RWPE1 (cell line): ENCODE measurements at regions not wholly inside any gene's neighbourhood (a gene's known extent, or its start where the extent isn't known, plus 50 kb on each side); places are given as distances from the start of the nearest gene placed in this dataset.
A peak's percentile ranks its signal among the peaks of the same experiment; 100 is the strongest.

Source experiments
- CTCF ChIA-PET: fragments of 350-600 bp; sonication (Branson Sonifier 250); formaldehyde crosslinking; extraction: SDS; loops from one replicate; lab custom pipeline; 2021; lab: Yijun Ruan, JAX
- POLR2A ChIA-PET: fragments of 400-600 bp; formaldehyde crosslinking; extraction: SDS; loops from one replicate; lab custom pipeline; 2020; ENCODE audit warnings: antibody characterized with exemption; ENCODE audit not compliant: low non-redundant PET; lab: Yijun Ruan, JAX
- DNase-seq: peaks from one replicate; pipeline ENCODE4 v3.0.0; 2012; ENCODE audit warnings: low spot score
- H3K27ac ChIP-seq: fragments of 450-650 bp; 2 replicates; pipeline ENCODE4 v1.5.1; 2017
- TF ChIP-seq, protein P1 (sequence below): fragments of 450-650 bp; conservative IDR thresholded peaks from 2 replicates; pipeline ENCODE4 v1.5.1; 2017; ENCODE audit warnings: low read depth, mild to moderate bottlenecking

DNA sequence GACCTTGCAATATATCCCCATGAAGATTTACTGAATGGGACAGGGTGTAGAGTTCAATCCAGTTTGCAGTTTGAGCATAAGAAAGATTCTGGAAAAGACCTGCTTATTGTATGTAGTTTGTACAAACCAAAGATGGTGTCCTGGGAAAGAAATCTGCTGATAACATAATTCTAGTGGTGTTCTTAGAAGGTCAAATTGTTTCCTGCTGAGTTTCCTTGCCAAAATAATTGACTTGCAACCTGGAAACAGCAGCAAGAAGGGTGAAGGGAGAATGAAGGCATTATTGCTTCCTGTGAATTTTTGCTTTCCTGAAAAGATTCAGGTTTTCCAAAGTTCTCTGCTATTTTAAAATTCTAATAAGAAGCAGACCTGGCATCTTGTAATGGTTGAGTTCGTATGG, 222.9 kb downstream of the KIF20B start:
- H3K27ac ChIP-seq = no peak overlapping the region
- TF ChIP-seq, protein P1, sequence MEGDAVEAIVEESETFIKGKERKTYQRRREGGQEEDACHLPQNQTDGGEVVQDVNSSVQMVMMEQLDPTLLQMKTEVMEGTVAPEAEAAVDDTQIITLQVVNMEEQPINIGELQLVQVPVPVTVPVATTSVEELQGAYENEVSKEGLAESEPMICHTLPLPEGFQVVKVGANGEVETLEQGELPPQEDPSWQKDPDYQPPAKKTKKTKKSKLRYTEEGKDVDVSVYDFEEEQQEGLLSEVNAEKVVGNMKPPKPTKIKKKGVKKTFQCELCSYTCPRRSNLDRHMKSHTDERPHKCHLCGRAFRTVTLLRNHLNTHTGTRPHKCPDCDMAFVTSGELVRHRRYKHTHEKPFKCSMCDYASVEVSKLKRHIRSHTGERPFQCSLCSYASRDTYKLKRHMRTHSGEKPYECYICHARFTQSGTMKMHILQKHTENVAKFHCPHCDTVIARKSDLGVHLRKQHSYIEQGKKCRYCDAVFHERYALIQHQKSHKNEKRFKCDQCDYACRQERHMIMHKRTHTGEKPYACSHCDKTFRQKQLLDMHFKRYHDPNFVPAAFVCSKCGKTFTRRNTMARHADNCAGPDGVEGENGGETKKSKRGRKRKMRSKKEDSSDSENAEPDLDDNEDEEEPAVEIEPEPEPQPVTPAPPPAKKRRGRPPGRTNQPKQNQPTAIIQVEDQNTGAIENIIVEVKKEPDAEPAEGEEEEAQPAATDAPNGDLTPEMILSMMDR = no peak
- no peak for DNase-seq
- ChIA-PET CTCF (no interaction called here), POLR2A (no interaction called here)

DNA sequence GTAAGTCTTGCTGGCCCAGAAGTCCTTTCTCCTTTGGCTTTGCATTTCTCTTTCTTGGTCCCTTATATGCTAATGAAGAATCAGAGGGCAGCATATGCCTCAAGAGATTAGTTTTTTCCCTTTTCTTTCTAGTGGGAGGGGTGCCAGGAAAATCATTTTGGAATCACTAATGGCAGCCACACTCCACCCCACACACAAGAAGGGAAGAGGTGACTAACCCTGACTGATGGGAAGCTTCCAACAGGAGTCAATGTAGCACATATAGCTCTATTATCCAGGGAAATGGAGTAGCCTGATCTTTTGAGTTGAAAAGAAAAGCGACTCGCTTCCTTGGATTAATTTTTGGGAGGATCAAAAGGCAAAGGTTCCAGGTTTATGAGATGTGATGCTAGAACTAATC, 225.3 kb downstream of the KIF20B start:
- no peak overlapping the region for H3K27ac ChIP-seq
- TF ChIP-seq, protein P1 = no peak
- POLR2A ChIA-PET = no interaction called here
- no peak for DNase-seq
- CTCF ChIA-PET = no interaction called here

DNA sequence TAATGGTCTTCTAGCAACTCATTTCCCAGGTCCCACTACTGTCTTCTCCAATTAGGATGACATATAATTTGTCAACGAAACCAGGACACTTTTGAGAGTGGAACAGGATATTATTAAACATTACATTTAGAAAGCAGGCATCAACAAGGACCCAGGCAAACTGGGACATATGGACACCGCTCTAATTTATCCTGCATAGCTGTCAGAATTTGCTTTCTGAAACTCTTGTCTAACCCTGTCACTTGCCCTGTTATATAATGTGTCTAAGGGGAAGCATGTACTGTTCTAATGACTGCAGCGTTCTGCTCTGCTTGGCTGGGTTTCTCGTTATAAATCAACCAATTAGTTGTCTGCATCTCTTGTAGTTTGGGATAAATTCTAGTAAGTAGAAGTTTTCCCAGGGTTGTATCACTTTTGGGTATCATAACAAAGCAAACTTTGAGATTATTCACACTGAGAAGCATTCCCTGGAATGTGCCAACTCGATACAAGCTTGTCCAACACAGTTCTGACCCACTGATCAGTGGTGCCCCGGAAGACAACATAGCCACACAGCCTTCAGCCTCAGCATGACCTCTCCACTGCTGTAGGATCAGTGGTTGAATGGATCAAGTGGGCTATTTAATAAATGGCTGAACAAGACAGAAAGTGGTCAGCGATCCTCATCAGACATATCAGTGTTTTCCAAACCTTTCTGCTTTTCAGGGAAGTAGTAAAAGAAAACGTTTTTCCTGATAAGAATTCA, 228.1 kb downstream of the KIF20B start:
- no peak overlapping the region for H3K27ac ChIP-seq
- ChIA-PET CTCF (no interaction called here), POLR2A (no interaction called here)
- TF ChIP-seq, protein P1 = no peak
- DNase-seq = no peak

DNA sequence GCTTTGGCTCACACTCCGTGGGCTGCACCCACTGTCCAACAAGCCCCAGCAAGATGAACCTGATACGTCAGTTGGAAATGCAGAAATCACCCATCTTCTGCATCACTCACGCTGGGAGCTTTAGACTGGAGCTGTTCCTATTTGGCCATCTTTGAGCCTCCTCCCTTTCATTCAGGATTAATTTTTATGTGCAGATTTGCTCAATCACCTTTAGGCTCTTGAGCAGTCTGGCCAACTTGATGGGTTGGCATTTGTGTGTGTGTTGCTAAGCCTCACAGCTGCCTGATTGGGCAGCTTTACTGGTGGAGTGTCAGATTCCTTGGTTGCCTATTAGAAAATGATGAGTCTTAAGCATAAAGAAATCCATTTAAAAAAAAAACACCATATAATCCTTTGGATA, 236.1 kb downstream of the KIF20B start:
- H3K27ac ChIP-seq = peak overlapping the region; percentile 60
- no peak for DNase-seq
- TF ChIP-seq, protein P1 = no peak
- ChIA-PET POLR2A (no interaction called here), CTCF (interaction anchor here (0.5 to 0.6 kb wide), 2 partner anchors 653 to 974 kb away, joined by 3 read pairs; no protein-coding TSS in a partner anchor)

DNA sequence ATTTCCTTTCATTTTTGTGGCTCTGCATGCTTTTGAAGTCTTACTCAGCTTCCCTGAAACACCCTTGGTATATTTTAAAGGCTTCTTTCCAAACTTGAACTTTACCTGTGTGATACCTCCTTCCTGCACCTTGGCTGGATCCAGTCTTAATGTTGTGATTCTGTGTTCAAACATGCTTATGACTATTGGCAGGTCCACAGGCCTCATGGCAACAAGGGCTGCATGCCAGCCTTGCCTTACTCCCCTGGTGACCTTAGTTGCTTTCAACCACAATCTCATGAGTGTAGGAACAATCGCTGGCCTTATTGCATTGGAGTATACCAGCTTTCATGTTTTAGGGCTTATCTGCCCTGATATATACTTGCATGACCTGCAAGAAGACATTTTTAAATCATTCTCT, 238.7 kb downstream of the KIF20B start:
- CTCF ChIA-PET = interaction anchor here (0.6 to 0.7 kb wide), 2 partner anchors 15 to 445 kb away, joined by 3 to 5 read pairs; no protein-coding TSS in a partner anchor
- DNase-seq = no peak
- no peak overlapping the region for H3K27ac ChIP-seq

DNA sequence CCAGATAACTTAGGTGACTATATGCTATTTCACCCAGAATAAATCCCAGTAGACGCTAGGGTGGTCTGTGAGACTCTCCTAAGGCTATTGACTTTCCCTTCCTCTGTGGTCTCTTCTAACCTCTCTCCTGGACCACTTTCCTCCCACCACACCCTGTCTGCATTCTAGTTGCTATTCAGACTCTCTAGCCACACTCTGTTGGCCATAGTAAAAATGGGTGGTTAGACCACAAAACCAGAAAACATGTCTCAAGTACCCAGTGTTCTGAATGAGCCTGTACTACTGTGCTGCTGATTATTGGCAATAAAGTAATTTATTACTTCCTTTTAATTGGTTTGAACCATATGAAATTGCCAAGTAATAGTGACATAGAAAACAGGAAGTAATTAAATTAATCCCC, 240.8 kb downstream of the KIF20B start:
- ChIA-PET CTCF (interaction anchor here (0.5 kb wide), 1 partner anchor 362 kb away, joined by 3 read pairs; no protein-coding TSS in a partner anchor), POLR2A (no interaction called here)

More for the DNA sequence above, 238.7 kb downstream of the KIF20B start:
- TF ChIP-seq, protein P1 = no peak
- POLR2A ChIA-PET = no interaction called here

More for the DNA sequence above, 240.8 kb downstream of the KIF20B start:
- H3K27ac ChIP-seq = no peak overlapping the region
- TF ChIP-seq, protein P1 = no peak
- no peak for DNase-seq
